ES-I3 (cell line): ENCODE measurements at regions not wholly inside any gene's neighbourhood (a gene's known extent, or its start where the extent isn't known, plus 50 kb on each side); places are given as distances from the start of the nearest gene placed in this dataset.

ENCODE experiments used
- H3K36me3 ChIP-seq: 2 replicates; pipeline ENCODE4 v1.6.1; 2013; ENCODE audit warnings: mild to moderate bottlenecking, low read length, control low read depth, moderate library complexity; ENCODE audit not compliant: insufficient read depth
- H3K4me1 ChIP-seq: 2 replicates; pipeline ENCODE4 v1.6.1; 2013; ENCODE audit warnings: mild to moderate bottlenecking, control low read depth, low read length; ENCODE audit not compliant: insufficient read depth
- H3K9ac ChIP-seq: 2 replicates; pipeline ENCODE4 v1.6.1; 2013; ENCODE audit warnings: low read depth, mild to moderate bottlenecking, low read length, moderate library complexity
- H3K9me3 ChIP-seq: 2 replicates; pipeline ENCODE4 v1.6.1; 2013; ENCODE audit warnings: mild to moderate bottlenecking, low read length, moderate library complexity; ENCODE audit not compliant: control insufficient read depth, insufficient read depth

- H3K9ac ChIP-seq: no peak overlapping the region
- no peaks in the 10 kb centered on the region for H3K9me3 ChIP-seq
- no peaks in the 10 kb centered on the region for H3K36me3 ChIP-seq
- peaks cover 11% of the 10 kb centered on the region for H3K4me1 ChIP-seq
These were observed 576.1 kb downstream of the LRRC70 start for GRCh38 chr5:63154476-63155309.

- H3K9me3 ChIP-seq: no peaks in the 10 kb centered on the region
These were observed 574.3 kb downstream of the LRRC70 start for GRCh38 chr5:63152871-63153270.

GRCh38 chr5:63145167-63145566 lies 566.5 kb downstream of the LRRC70 start:
- no peaks in the 10 kb centered on the region for H3K36me3 ChIP-seq
- no peaks in the 10 kb centered on the region for H3K4me1 ChIP-seq
- H3K9me3 ChIP-seq: no peaks in the 10 kb centered on the region
- H3K9ac ChIP-seq: no peak overlapping the region

More at GRCh38 chr5:63152871-63153270, 574.3 kb downstream of the LRRC70 start:
- peaks cover 11% of the 10 kb centered on the region for H3K4me1 ChIP-seq
- no peaks in the 10 kb centered on the region for H3K36me3 ChIP-seq
- H3K9ac ChIP-seq: no peak overlapping the region

- Histone ChIP-seq H3K9me3 (no peaks in the 10 kb centered on the region), H3K9ac (no peak overlapping the region), H3K36me3 (no peaks in the 10 kb centered on the region), H3K4me1 (no peaks in the 10 kb centered on the region)
These were observed 563.0 kb downstream of the LRRC70 start for GRCh38 chr5:63141591-63141990.

- Histone ChIP-seq H3K4me1 (no peaks in the 10 kb centered on the region), H3K9me3 (no peaks in the 10 kb centered on the region), H3K36me3 (no peaks in the 10 kb centered on the region), H3K9ac (no peak overlapping the region)
These were observed 556.7 kb downstream of the LRRC70 start for GRCh38 chr5:63135291-63135690.

- H3K4me1 ChIP-seq: no peaks in the 10 kb centered on the region
- no peaks in the 10 kb centered on the region for H3K9me3 ChIP-seq
- no peaks in the 10 kb centered on the region for H3K36me3 ChIP-seq
- H3K9ac ChIP-seq: no peak overlapping the region
These were observed 553.1 kb downstream of the LRRC70 start for GRCh38 chr5:63131626-63132285.

- no peak overlapping the region for H3K9ac ChIP-seq
- no peaks in the 10 kb centered on the region for H3K9me3 ChIP-seq
- 0 out of 2 replicates have a peak, but pooled peaks cover 7% of the 10 kb centered on the region for H3K4me1 ChIP-seq
- no peaks in the 10 kb centered on the region for H3K36me3 ChIP-seq
These were observed 550.1 kb downstream of the LRRC70 start for GRCh38 chr5:63128761-63129160.

- Histone ChIP-seq H3K9me3 (no peaks in the 10 kb centered on the region), H3K9ac (no peak overlapping the region), H3K36me3 (no peaks in the 10 kb centered on the region), H3K4me1 (0 out of 2 replicates have a peak, but pooled peaks cover 7% of the 10 kb centered on the region)
These were observed 549.4 kb downstream of the LRRC70 start for GRCh38 chr5:63128018-63128417.

GRCh38 chr5:63127054-63127453 lies 548.4 kb downstream of the LRRC70 start:
- Histone ChIP-seq H3K36me3 (no peaks in the 10 kb centered on the region), H3K9ac (no peak overlapping the region), H3K9me3 (no peaks in the 10 kb centered on the region), H3K4me1 (0 out of 2 replicates have a peak, but pooled peaks cover 7% of the 10 kb centered on the region)

GRCh38 chr5:63125862-63126261 lies 547.2 kb downstream of the LRRC70 start:
- Histone ChIP-seq H3K9me3 (no peaks in the 10 kb centered on the region), H3K9ac (no peak overlapping the region), H3K36me3 (no peaks in the 10 kb centered on the region), H3K4me1 (0 out of 2 replicates have a peak, but pooled peaks cover 7% of the 10 kb centered on the region)

- Histone ChIP-seq H3K4me1 (0 out of 2 replicates have a peak, but pooled peaks cover 7% of the 10 kb centered on the region), H3K9me3 (no peaks in the 10 kb centered on the region), H3K9ac (no peak overlapping the region), H3K36me3 (no peaks in the 10 kb centered on the region)
These were observed 546.8 kb downstream of the LRRC70 start for GRCh38 chr5:63125392-63125791.

GRCh38 chr5:63124266-63124665 lies 545.6 kb downstream of the LRRC70 start:
- Histone ChIP-seq H3K9ac (no peak overlapping the region), H3K9me3 (no peaks in the 10 kb centered on the region), H3K36me3 (no peaks in the 10 kb centered on the region), H3K4me1 (0 out of 2 replicates have a peak, but pooled peaks cover 7% of the 10 kb centered on the region)

GRCh38 chr5:63121471-63121870 lies 542.9 kb downstream of the LRRC70 start:
- Histone ChIP-seq H3K9me3 (no peaks in the 10 kb centered on the region), H3K4me1 (0 out of 2 replicates have a peak, but pooled peaks cover 7% of the 10 kb centered on the region), H3K9ac (no peak overlapping the region), H3K36me3 (no peaks in the 10 kb centered on the region)

- no peaks in the 10 kb centered on the region for H3K36me3 ChIP-seq
These were observed 539.6 kb downstream of the LRRC70 start for GRCh38 chr5:63118221-63118620.

GRCh38 chr5:63111891-63112290 lies 533.3 kb downstream of the LRRC70 start:
- H3K36me3 ChIP-seq: no peaks in the 10 kb centered on the region
- H3K4me1 ChIP-seq: no peaks in the 10 kb centered on the region
- H3K9ac ChIP-seq: no peak overlapping the region
- no peaks in the 10 kb centered on the region for H3K9me3 ChIP-seq

More at GRCh38 chr5:63118221-63118620, 539.6 kb downstream of the LRRC70 start:
- no peaks in the 10 kb centered on the region for H3K4me1 ChIP-seq
- no peaks in the 10 kb centered on the region for H3K9me3 ChIP-seq
- H3K9ac ChIP-seq: no peak overlapping the region
